ENCODE measurements at regions not wholly inside any gene's neighbourhood (a gene's known extent, or its start where the extent isn't known, plus 50 kb on each side); places are given as distances from the start of the nearest gene placed in this dataset.

GRCh38 chr1:55468142-55468795, 253.1 kb upstream of the USP24 start (continued):
- TF ChIP-seq HMGXB4 (CRISPR knock-in tag; IDR thresholded peaks at IDR 0.05) (no peak), CBFB (CRISPR knock-in tag; IDR thresholded peaks at IDR 0.05; ENCODE audit: low read depth) (no peak), ZBTB21 (CRISPR knock-in tag; IDR thresholded peaks at IDR 0.05; ENCODE audit: borderline replicate concordance) (no peak), FOXK1 (CRISPR knock-in tag; IDR thresholded peaks at IDR 0.05) (no peak)

GRCh38 chr1:55466921-55467320, 251.8 kb upstream of the USP24 start:
- ChIA-PET CTCF (interaction anchor here (1.1 kb wide), 1 partner anchor 12 kb away, joined by 4 read pairs; no protein-coding TSS in a partner anchor), POLR2A (no interaction called here)
- Mint-ChIP-seq H3K4me3 (no peak overlapping the region), H3K36me3 (no peaks in the 10 kb centered on the region), H3K4me1 (peaks cover 10% of the 10 kb centered on the region), H3K27ac (no peak overlapping the region), H3K27me3 (ENCODE audit: low read depth) (no peaks in the 10 kb centered on the region), H3K9me3 (no peaks in the 10 kb centered on the region)
- TF ChIP-seq ZSCAN18 (CRISPR knock-in tag; IDR thresholded peaks at IDR 0.05) (no peak), NR2C2 (CRISPR knock-in tag; IDR thresholded peaks at IDR 0.05) (no peak), ZNF219 (CRISPR knock-in tag; IDR thresholded peaks at IDR 0.05; ENCODE audit: borderline replicate concordance) (no peak), ZNF423 (CRISPR knock-in tag; IDR thresholded peaks at IDR 0.05) (no peak), FOXP4 (CRISPR knock-in tag; IDR thresholded peaks at IDR 0.05) (no peak), AFF4 (CRISPR knock-in tag; IDR thresholded peaks at IDR 0.05; ENCODE audit: borderline replicate concordance) (no peak), STAT6 (CRISPR knock-in tag; conservative IDR thresholded peaks at IDR 0.05; ENCODE audit: low read depth) (no peak), PREB (CRISPR knock-in tag; IDR thresholded peaks at IDR 0.05; ENCODE audit: borderline replicate concordance) (no peak), HMGXB4 (CRISPR knock-in tag; IDR thresholded peaks at IDR 0.05) (no peak), E2F1 (CRISPR knock-in tag; IDR thresholded peaks at IDR 0.05) (no peak), ATF1 (CRISPR knock-in tag; IDR thresholded peaks at IDR 0.05) (no peak), ZNF671 (CRISPR knock-in tag; IDR thresholded peaks at IDR 0.05) (no peak)
- no peak for DNase-seq (ENCODE audit: low spot score)
- no peak for ATAC-seq
